GM12892 (cell line): ENCODE measurements at regions not wholly inside any gene's neighbourhood (a gene's known extent, or its start where the extent isn't known, plus 50 kb on each side); places are given as distances from the start of the nearest gene placed in this dataset.

ENCODE experiments used
- POLR2AphosphoS5 ChIP-seq: IDR thresholded peaks from 2 replicates; pipeline ENCODE4 v1.6.1; 2011; ENCODE audit warnings: low read depth, low read length, control low read depth
- TAF1 ChIP-seq: IDR thresholded peaks from 2 replicates; pipeline ENCODE4 v1.6.1; 2011; ENCODE audit warnings: low read depth, mild to moderate bottlenecking, control low read depth, low read length, borderline replicate concordance

- TF ChIP-seq POLR2AphosphoS5 (no peak), TAF1 (no peak)
These were observed 428.3 kb downstream of the BTBD3 start for GRCh38 chr20:12345978-12346377.
